ENCODE measurements at regions not wholly inside any gene's neighbourhood (a gene's known extent, or its start where the extent isn't known, plus 50 kb on each side); places are given as distances from the start of the nearest gene placed in this dataset.

GRCh38 chr13:34883396-34883795 is 58.7 kb upstream of the NBEA start:
- TF ChIP-seq, protein P1, sequence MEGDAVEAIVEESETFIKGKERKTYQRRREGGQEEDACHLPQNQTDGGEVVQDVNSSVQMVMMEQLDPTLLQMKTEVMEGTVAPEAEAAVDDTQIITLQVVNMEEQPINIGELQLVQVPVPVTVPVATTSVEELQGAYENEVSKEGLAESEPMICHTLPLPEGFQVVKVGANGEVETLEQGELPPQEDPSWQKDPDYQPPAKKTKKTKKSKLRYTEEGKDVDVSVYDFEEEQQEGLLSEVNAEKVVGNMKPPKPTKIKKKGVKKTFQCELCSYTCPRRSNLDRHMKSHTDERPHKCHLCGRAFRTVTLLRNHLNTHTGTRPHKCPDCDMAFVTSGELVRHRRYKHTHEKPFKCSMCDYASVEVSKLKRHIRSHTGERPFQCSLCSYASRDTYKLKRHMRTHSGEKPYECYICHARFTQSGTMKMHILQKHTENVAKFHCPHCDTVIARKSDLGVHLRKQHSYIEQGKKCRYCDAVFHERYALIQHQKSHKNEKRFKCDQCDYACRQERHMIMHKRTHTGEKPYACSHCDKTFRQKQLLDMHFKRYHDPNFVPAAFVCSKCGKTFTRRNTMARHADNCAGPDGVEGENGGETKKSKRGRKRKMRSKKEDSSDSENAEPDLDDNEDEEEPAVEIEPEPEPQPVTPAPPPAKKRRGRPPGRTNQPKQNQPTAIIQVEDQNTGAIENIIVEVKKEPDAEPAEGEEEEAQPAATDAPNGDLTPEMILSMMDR (conservative IDR thresholded peaks at IDR 0.05), result no peak
- H3K9me3 Mint-ChIP-seq, result peaks cover 4% of the 10 kb centered on the region
- no peaks in the 10 kb centered on the region for H3K36me3 Mint-ChIP-seq
- no peaks in the 10 kb centered on the region for H3K4me1 Mint-ChIP-seq (ENCODE audit: unreplicated experiment)
- no peak overlapping the region for H3K27ac Mint-ChIP-seq
- H3K4me3 Mint-ChIP-seq, result no peak overlapping the region
- no peaks in the 10 kb centered on the region for H3K27me3 Mint-ChIP-seq
- no peak for DNase-seq (ENCODE audit: extremely low spot score, unreplicated experiment)

- Mint-ChIP-seq H3K9me3 (peaks cover 4% of the 10 kb centered on the region), H3K27ac (no peak overlapping the region), H3K4me1 (ENCODE audit: unreplicated experiment) (no peaks in the 10 kb centered on the region), H3K27me3 (no peaks in the 10 kb centered on the region), H3K36me3 (no peaks in the 10 kb centered on the region), H3K4me3 (no peak overlapping the region)
- DNase-seq (ENCODE audit: extremely low spot score, unreplicated experiment), result no peak
- TF ChIP-seq, protein P1 (conservative IDR thresholded peaks at IDR 0.05), result no peak
These were observed 57.7 kb upstream of the NBEA start for GRCh38 chr13:34884366-34884765.

GRCh38 chr13:34886121-34886875 is 55.8 kb upstream of the NBEA start:
- Mint-ChIP-seq H3K9me3 (no peaks in the 10 kb centered on the region), H3K27ac (no peak overlapping the region), H3K27me3 (no peaks in the 10 kb centered on the region), H3K36me3 (no peaks in the 10 kb centered on the region), H3K4me3 (no peak overlapping the region), H3K4me1 (ENCODE audit: unreplicated experiment) (no peaks in the 10 kb centered on the region)
- no peak for DNase-seq (ENCODE audit: extremely low spot score, unreplicated experiment)
- TF ChIP-seq, protein P1 (conservative IDR thresholded peaks at IDR 0.05), result no peak

DNA sequence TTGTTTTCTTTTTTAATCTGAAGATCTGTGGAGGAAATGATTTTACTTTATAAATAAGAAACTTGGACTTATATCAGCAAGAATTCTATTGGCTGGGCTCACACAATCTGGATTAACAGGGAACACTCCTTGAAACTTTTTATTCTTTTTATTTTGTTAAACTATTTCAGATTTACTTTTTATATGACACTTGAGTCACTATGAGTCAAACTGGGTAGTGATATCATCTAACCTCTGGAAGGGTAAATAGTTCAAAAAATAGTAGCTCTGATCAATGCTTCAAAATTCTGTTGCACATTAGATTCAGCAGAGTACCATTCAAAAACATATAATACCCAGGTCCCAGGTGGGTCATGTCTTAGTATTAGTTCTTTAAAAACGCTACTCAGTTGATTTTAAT is 55.1 kb upstream of the NBEA start:
- no peaks in the 10 kb centered on the region for H3K36me3 Mint-ChIP-seq
- no peak overlapping the region for H3K27ac Mint-ChIP-seq
- H3K4me3 Mint-ChIP-seq, result no peak overlapping the region
- H3K4me1 Mint-ChIP-seq (ENCODE audit: unreplicated experiment), result no peaks in the 10 kb centered on the region
- TF ChIP-seq, protein P1 (conservative IDR thresholded peaks at IDR 0.05), result no peak
- no peak for DNase-seq (ENCODE audit: extremely low spot score, unreplicated experiment)
- H3K9me3 Mint-ChIP-seq, result no peaks in the 10 kb centered on the region
- H3K27me3 Mint-ChIP-seq, result no peaks in the 10 kb centered on the region
